GM18498 (cell line): ENCODE measurements at regions not wholly inside any gene's neighbourhood (a gene's known extent, or its start where the extent isn't known, plus 50 kb on each side); places are given as distances from the start of the nearest gene placed in this dataset.
"Not testable (repeated sequence)": the region's sequence is repeated elsewhere in the genome, so short reads cannot be mapped to it uniquely, and the experiment has no call there.

ENCODE experiments used
- ATAC-seq: cut with Tn5 transposase; IDR thresholded peaks from one replicate; pipeline ENCODE4 v1.9.1; 2021; ENCODE audit warnings: mild to moderate bottlenecking, moderate library complexity; ENCODE audit not compliant: unreplicated experiment

GRCh38 chr9:97105220-97105619 lies 66.3 kb upstream of the CTSV start:
- ATAC-seq, result not testable (repeated sequence)

GRCh38 chr9:97103613-97104383 lies 64.9 kb upstream of the CTSV start:
- ATAC-seq, result not testable (repeated sequence)

DNA sequence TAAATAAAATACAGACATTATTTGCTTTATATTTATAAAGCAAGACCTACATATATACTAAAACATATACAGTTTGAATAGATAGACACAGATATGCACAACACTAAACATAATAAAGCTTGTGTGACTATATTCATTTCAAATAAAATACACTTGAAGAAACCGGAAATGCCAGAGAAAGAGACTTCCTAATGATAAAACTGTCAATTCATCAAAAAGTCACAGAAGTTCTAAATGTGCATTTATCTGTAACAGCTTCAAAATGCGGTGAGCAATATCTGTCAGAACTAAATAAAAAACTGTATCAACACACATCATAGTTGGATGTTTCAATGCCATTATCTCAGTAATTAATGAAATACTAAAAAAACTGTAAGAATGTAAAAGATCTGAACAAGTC lies 60.6 kb upstream of the CTSV start:
- ATAC-seq, result not testable (repeated sequence)

GRCh38 chr9:97096793-97097192 lies 57.9 kb upstream of the CTSV start:
- no peak for ATAC-seq

DNA sequence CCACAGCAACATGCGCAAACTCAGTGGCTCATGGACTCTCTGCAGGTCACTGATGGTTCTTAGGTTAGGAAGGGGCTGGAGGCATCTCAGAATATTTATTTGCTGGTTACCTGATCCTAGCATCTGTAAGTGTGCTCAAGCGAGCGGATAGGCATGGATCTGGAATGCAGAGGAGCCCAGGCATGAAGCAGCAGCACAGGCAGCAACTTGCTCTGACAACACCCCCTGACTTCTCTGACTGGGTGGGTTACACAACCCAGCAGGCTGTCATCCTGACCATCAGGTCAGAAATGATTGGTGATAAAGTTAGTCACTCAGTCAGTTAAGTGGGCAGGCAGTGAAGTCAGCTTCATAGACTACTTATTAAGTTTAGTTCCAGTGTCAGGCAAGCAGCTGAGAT lies 50.4 kb upstream of the CTSV start:
- not testable (repeated sequence) for ATAC-seq
